ENCODE measurements at regions not wholly inside any gene's neighbourhood (a gene's known extent, or its start where the extent isn't known, plus 50 kb on each side); places are given as distances from the start of the nearest gene placed in this dataset.

DNA sequence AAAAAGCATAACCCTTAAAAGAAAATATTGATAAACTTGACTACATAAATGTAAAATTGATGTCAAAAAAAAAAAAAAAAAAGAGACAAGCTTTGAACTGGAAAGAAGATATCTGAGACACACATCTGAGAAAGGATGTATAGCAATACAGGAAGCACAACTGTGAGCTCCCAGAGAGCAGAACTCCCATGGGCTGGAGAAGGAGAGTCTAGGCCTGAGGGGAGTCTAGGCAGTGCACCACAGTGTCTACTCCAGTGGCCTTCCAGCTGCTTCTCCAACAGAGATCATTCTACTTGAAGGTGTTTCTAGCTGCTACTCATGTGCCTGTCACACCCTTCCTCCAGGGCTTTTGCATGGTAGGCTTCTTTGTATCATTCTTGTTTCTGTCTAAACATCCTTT lies 54.2 kb upstream of the SYT9 start:
- TF ChIP-seq, protein P1, sequence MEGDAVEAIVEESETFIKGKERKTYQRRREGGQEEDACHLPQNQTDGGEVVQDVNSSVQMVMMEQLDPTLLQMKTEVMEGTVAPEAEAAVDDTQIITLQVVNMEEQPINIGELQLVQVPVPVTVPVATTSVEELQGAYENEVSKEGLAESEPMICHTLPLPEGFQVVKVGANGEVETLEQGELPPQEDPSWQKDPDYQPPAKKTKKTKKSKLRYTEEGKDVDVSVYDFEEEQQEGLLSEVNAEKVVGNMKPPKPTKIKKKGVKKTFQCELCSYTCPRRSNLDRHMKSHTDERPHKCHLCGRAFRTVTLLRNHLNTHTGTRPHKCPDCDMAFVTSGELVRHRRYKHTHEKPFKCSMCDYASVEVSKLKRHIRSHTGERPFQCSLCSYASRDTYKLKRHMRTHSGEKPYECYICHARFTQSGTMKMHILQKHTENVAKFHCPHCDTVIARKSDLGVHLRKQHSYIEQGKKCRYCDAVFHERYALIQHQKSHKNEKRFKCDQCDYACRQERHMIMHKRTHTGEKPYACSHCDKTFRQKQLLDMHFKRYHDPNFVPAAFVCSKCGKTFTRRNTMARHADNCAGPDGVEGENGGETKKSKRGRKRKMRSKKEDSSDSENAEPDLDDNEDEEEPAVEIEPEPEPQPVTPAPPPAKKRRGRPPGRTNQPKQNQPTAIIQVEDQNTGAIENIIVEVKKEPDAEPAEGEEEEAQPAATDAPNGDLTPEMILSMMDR (conservative IDR thresholded peaks at IDR 0.05) = no peak
- no peaks in the 10 kb centered on the region for H3K27me3 Mint-ChIP-seq (ENCODE audit: low read depth)
- Histone ChIP-seq H3T11ph (ENCODE audit: low read length) (no peak overlapping the region), H4K5ac (ENCODE audit: insufficient read length, low read depth, low read length) (no peak overlapping the region), H3K27me3 (ENCODE audit: insufficient read depth, low read length) (no peaks in the 10 kb centered on the region), H2BK15ac (ENCODE audit: low read depth, low read length) (no peak overlapping the region), H3K4me2 (ENCODE audit: insufficient read depth, insufficient read length, low read length) (no peak overlapping the region), H3K23ac (ENCODE audit: insufficient read length, low read depth, low read length) (no peak overlapping the region), H4K8ac (replicated peaks; ENCODE audit: insufficient read length, low read depth, low read length) (no peak overlapping the region), H4K20me1 (ENCODE audit: control insufficient read depth, insufficient read depth, insufficient read length) (no peaks in the 10 kb centered on the region), H3K4me1 (ENCODE audit: insufficient read depth, low read length) (no peaks in the 10 kb centered on the region), H3K27ac (ENCODE audit: insufficient read length, low read depth, low read length) (no peak overlapping the region), H3K4ac (ENCODE audit: low read depth, low read length) (no peak overlapping the region), H3K79me1 (ENCODE audit: insufficient read depth, low read depth, low read length, poor library complexity, severe bottlenecking) (no peaks in the 10 kb centered on the region), H2BK12ac (ENCODE audit: insufficient read length, low read depth, low read length) (no peak overlapping the region), H4K91ac (ENCODE audit: insufficient read length, low read depth, low read length) (no peak overlapping the region), H3K14ac (ENCODE audit: insufficient read depth, low read length) (no peak overlapping the region), H3K79me2 (ENCODE audit: insufficient read depth, low read length) (no peaks in the 10 kb centered on the region), H3K23me2 (ENCODE audit: insufficient read length, low read depth, low read length, poor library complexity, severe bottlenecking) (no peaks in the 10 kb centered on the region), H3K9ac (ENCODE audit: extremely low read depth, insufficient read length, low read length) (no peak overlapping the region), H2AK5ac (ENCODE audit: insufficient read length, low read length) (no peak overlapping the region), H2BK20ac (ENCODE audit: low read depth, low read length, poor library complexity, severe bottlenecking) (no peak overlapping the region), H2BK5ac (ENCODE audit: insufficient read length, low read length) (no peak overlapping the region), H3K18ac (ENCODE audit: insufficient read length, low read depth, low read length) (no peak overlapping the region), H3K9me3 (ENCODE audit: control insufficient read depth, low read depth, low read length) (no peaks in the 10 kb centered on the region), H3K56ac (ENCODE audit: insufficient read length, low read depth, low read length) (no peak overlapping the region), H2AFZ (ENCODE audit: low read length) (no peak overlapping the region), H2BK120ac (ENCODE audit: low read depth, low read length, poor library complexity, severe bottlenecking) (no peak overlapping the region)
- H3K27ac Mint-ChIP-seq = no peak overlapping the region
- 0 out of 5 replicates have a peak, but pooled peaks cover 0 to under 1% of the 10 kb centered on the region in 2 experiments for H3K9me3 Mint-ChIP-seq
- H3K36me3 Mint-ChIP-seq (ENCODE audit: insufficient read depth in 1 of 3, low read depth in 3 of 3) = no peaks in the 10 kb centered on the region
- H3K4me1 Mint-ChIP-seq = no peaks in the 10 kb centered on the region
- no peak for DNase-seq
- no peak overlapping the region for H3K4me3 Mint-ChIP-seq

Data from H9 (cell line).